NCI-H510A treated with DMSO at 0.1 percent for 48 hours (cell line): ENCODE measurements at regions not wholly inside any gene's neighbourhood (a gene's known extent, or its start where the extent isn't known, plus 50 kb on each side); places are given as distances from the start of the nearest gene placed in this dataset.
"Not testable (repeated sequence)": the region's sequence is repeated elsewhere in the genome, so short reads cannot be mapped to it uniquely, and the experiment has no call there.

Experiments used
- DNase-seq: peaks from one replicate; lab custom pipeline; 2025; lab: John Stamatoyannopoulos, UW

- DNase-seq = no peak
These were observed 268.9 kb upstream of the TYRP1 start for GRCh38 chr9:12424243-12424642.

- peak; percentile 63 for DNase-seq
These were observed 267.0 kb upstream of the TYRP1 start for GRCh38 chr9:12425878-12426864.

- no peak for DNase-seq
These were observed 253.9 kb upstream of the TYRP1 start for GRCh38 chr9:12439267-12439666.

GRCh38 chr9:12441080-12441479, 252.1 kb upstream of the TYRP1 start:
- not testable (repeated sequence) for DNase-seq

GRCh38 chr9:12441506-12441905, 251.7 kb upstream of the TYRP1 start:
- no peak for DNase-seq

GRCh38 chr9:12448246-12448645, 244.9 kb upstream of the TYRP1 start:
- DNase-seq = no peak

- no peak for DNase-seq
These were observed 235.9 kb upstream of the TYRP1 start for GRCh38 chr9:12457237-12457636.

GRCh38 chr9:12461763-12462460, 231.3 kb upstream of the TYRP1 start:
- no peak for DNase-seq

GRCh38 chr9:12462861-12463260, 230.3 kb upstream of the TYRP1 start:
- DNase-seq = no peak

GRCh38 chr9:12463641-12464040, 229.5 kb upstream of the TYRP1 start:
- no peak for DNase-seq

- no peak for DNase-seq
These were observed 228.8 kb upstream of the TYRP1 start for GRCh38 chr9:12464400-12464799.

GRCh38 chr9:12464910-12465512, 228.2 kb upstream of the TYRP1 start:
- DNase-seq = peak; percentile 69

- DNase-seq = no peak
These were observed 224.1 kb upstream of the TYRP1 start for GRCh38 chr9:12469084-12469483.

GRCh38 chr9:12494411-12494810, 198.8 kb upstream of the TYRP1 start:
- no peak for DNase-seq

GRCh38 chr9:12497790-12498189, 195.4 kb upstream of the TYRP1 start:
- DNase-seq = no peak

GRCh38 chr9:12502520-12502919, 190.7 kb upstream of the TYRP1 start:
- no peak for DNase-seq

- DNase-seq = no peak
These were observed 189.5 kb upstream of the TYRP1 start for GRCh38 chr9:12503606-12504122.

GRCh38 chr9:12510551-12510950, 182.6 kb upstream of the TYRP1 start:
- DNase-seq = no peak

- DNase-seq = no peak
These were observed 181.5 kb upstream of the TYRP1 start for GRCh38 chr9:12511726-12512125.

GRCh38 chr9:12516031-12516430, 177.2 kb upstream of the TYRP1 start:
- DNase-seq = no peak

GRCh38 chr9:12516573-12516972, 176.6 kb upstream of the TYRP1 start:
- DNase-seq = no peak

- no peak for DNase-seq
These were observed 154.2 kb upstream of the TYRP1 start for GRCh38 chr9:12538842-12539579.
